HEK293T (cell line): ENCODE measurements at regions not wholly inside any gene's neighbourhood (a gene's known extent, or its start where the extent isn't known, plus 50 kb on each side); places are given as distances from the start of the nearest gene placed in this dataset.

Experiments
- CTCF ChIA-PET: fragments of 350-600 bp; formaldehyde crosslinking; extraction: SDS; loops from one replicate; lab custom pipeline; 2021; ENCODE audit warnings: antibody characterized with exemption, inconsistent platforms; lab: Yijun Ruan, JAX
- POLR2A ChIA-PET: fragments of 350-600 bp; formaldehyde crosslinking; extraction: SDS; loops from one replicate; lab custom pipeline; 2020; ENCODE audit warnings: antibody characterized with exemption, inconsistent platforms; lab: Yijun Ruan, JAX
- DNase-seq: peaks from one replicate; pipeline ENCODE4 v3.0.0; 2012; ENCODE audit warnings: mixed read lengths; ENCODE audit errors: extremely low spot score
- ARNT ChIP-seq: fragments of 450-650 bp; IDR thresholded peaks from 2 replicates; pipeline ENCODE4 v1.6.1; 2017; ENCODE audit warnings: mild to moderate bottlenecking
- BHLHE40 ChIP-seq: fragments of 450-650 bp; IDR thresholded peaks from 2 replicates; pipeline ENCODE4 v1.6.1; 2016; ENCODE audit warnings: mild to moderate bottlenecking, moderate library complexity, borderline replicate concordance
- CTBP1 ChIP-seq: fragments of 450-650 bp; IDR thresholded peaks from 2 replicates; pipeline ENCODE4 v1.6.1; 2016; ENCODE audit warnings: borderline replicate concordance
- ELF4 ChIP-seq: fragments of 450-650 bp; IDR thresholded peaks from 2 replicates; pipeline ENCODE4 v1.6.1; 2017; ENCODE audit warnings: antibody characterized with exemption
- FOXA1 ChIP-seq: fragments of 450-650 bp; IDR thresholded peaks from 2 replicates; pipeline ENCODE4 v1.6.1; 2016; ENCODE audit warnings: mild to moderate bottlenecking
- FOXK2 ChIP-seq: fragments of 450-650 bp; IDR thresholded peaks from 2 replicates; pipeline ENCODE4 v1.6.1; 2016; ENCODE audit warnings: mild to moderate bottlenecking
- FOXM1 ChIP-seq: fragments of 450-650 bp; IDR thresholded peaks from 2 replicates; pipeline ENCODE4 v1.6.1; 2017; ENCODE audit warnings: mild to moderate bottlenecking, borderline replicate concordance
- HDGF ChIP-seq: fragments of 450-650 bp; IDR thresholded peaks from 2 replicates; pipeline ENCODE4 v1.6.1; 2017; ENCODE audit warnings: antibody characterized with exemption, borderline replicate concordance
- L3MBTL2 ChIP-seq: fragments of 450-650 bp; conservative IDR thresholded peaks from 2 replicates; pipeline ENCODE4 v1.6.1; 2016; ENCODE audit warnings: mild to moderate bottlenecking
- LEF1 ChIP-seq: fragments of 450-650 bp; IDR thresholded peaks from 2 replicates; pipeline ENCODE4 v1.6.1; 2017; ENCODE audit warnings: mild to moderate bottlenecking, borderline replicate concordance
- NFRKB ChIP-seq: fragments of 450-650 bp; IDR thresholded peaks from 2 replicates; pipeline ENCODE4 v1.6.1; 2016; ENCODE audit warnings: mild to moderate bottlenecking, moderate library complexity
- PKNOX1 ChIP-seq: fragments of 450-650 bp; IDR thresholded peaks from 2 replicates; pipeline ENCODE4 v1.6.1; 2016
- SP1 ChIP-seq: fragments of 450-650 bp; IDR thresholded peaks from 2 replicates; pipeline ENCODE4 v1.6.1; 2017
- SUZ12 ChIP-seq: fragments of 450-650 bp; IDR thresholded peaks from 2 replicates; pipeline ENCODE4 v1.6.1; 2016; ENCODE audit warnings: mild to moderate bottlenecking
- TARDBP ChIP-seq: fragments of 450-650 bp; IDR thresholded peaks from 2 replicates; pipeline ENCODE4 v1.6.1; 2016
- ZNF384 ChIP-seq: fragments of 450-650 bp; IDR thresholded peaks from 2 replicates; pipeline ENCODE4 v1.6.1; 2016

GRCh38 chr13:28584873-28585381, 74.0 kb upstream of the POMP start:
- no peak for DNase-seq
- ChIA-PET CTCF (no interaction called here), POLR2A (no interaction called here)
- TF ChIP-seq CTBP1 = no peak
- no peak for TF ChIP-seq L3MBTL2
- TF ChIP-seq ELF4 = no peak
- TF ChIP-seq SP1 = no peak
- no peak for TF ChIP-seq ZNF384
- no peak for TF ChIP-seq LEF1
- no peak for TF ChIP-seq BHLHE40
- TF ChIP-seq NFRKB = no peak
- TF ChIP-seq SUZ12 = no peak
- no peak for TF ChIP-seq ARNT
- TF ChIP-seq FOXM1 = no peak
- TF ChIP-seq TARDBP = no peak
- no peak for TF ChIP-seq FOXK2
- no peak for TF ChIP-seq FOXA1
- TF ChIP-seq PKNOX1 = no peak
- TF ChIP-seq HDGF = no peak

GRCh38 chr13:28583651-28584091, 75.3 kb upstream of the POMP start:
- CTCF ChIA-PET = interaction anchor here (0.7 kb wide), 1 partner anchor 15 kb away, joined by 3 read pairs; no protein-coding TSS in a partner anchor
- no peak for DNase-seq

GRCh38 chr13:28582892-28583240, 76.1 kb upstream of the POMP start:
- POLR2A ChIA-PET = no interaction called here
- no peak for TF ChIP-seq FOXK2
- no peak for TF ChIP-seq FOXA1
- TF ChIP-seq TARDBP = no peak
- TF ChIP-seq BHLHE40 = no peak
- no peak for TF ChIP-seq SUZ12
- CTCF ChIA-PET = interaction anchor here (0.8 kb wide), 1 partner anchor 245 kb away, joined by 3 read pairs; no protein-coding TSS in a partner anchor
- DNase-seq = no peak

More at GRCh38 chr13:28583651-28584091, 75.3 kb upstream of the POMP start:
- POLR2A ChIA-PET = no interaction called here
- TF ChIP-seq L3MBTL2 (no peak), ELF4 (no peak), FOXM1 (no peak), TARDBP (no peak), FOXA1 (no peak), SP1 (no peak), SUZ12 (no peak), CTBP1 (no peak), ZNF384 (no peak), LEF1 (no peak)

- POLR2A ChIA-PET = no interaction called here
- CTCF ChIA-PET = interaction anchor here (0.6 to 0.8 kb wide), 2 partner anchors 244 to 1635 kb away, joined by 3 to 5 read pairs; no protein-coding TSS in a partner anchor
These were observed 76.6 kb upstream of the POMP start for GRCh38 chr13:28582225-28582891.

GRCh38 chr13:28581451-28581850, 77.5 kb upstream of the POMP start:
- CTCF ChIA-PET = no interaction called here
- no peak for TF ChIP-seq TARDBP
- no peak for TF ChIP-seq HDGF
- POLR2A ChIA-PET = no interaction called here
- no peak for DNase-seq

More at GRCh38 chr13:28582225-28582891, 76.6 kb upstream of the POMP start:
- DNase-seq = peak; percentile 49
- TF ChIP-seq CTBP1 = 0 out of 2 replicates have a peak, but pooled peaks have one; percentile 22
- no peak for TF ChIP-seq L3MBTL2
- TF ChIP-seq ZNF384 = peak; percentile 45; the same call in 1 of the 2 replicates
- 0 out of 2 replicates have a peak, but pooled peaks have one; percentile 9 for TF ChIP-seq FOXM1
- peak; percentile 85 for TF ChIP-seq PKNOX1

- no peak for TF ChIP-seq SP1
- no peak for TF ChIP-seq NFRKB
- TF ChIP-seq ZNF384 = no peak
- no peak for TF ChIP-seq TARDBP
- no peak for TF ChIP-seq ELF4
- no peak for TF ChIP-seq HDGF
- no peak for TF ChIP-seq BHLHE40
- no peak for TF ChIP-seq PKNOX1
- ChIA-PET CTCF (no interaction called here), POLR2A (no interaction called here)
- no peak for DNase-seq
These were observed 79.2 kb upstream of the POMP start for GRCh38 chr13:28579736-28580135.

GRCh38 chr13:28579322-28579721, 79.6 kb upstream of the POMP start:
- TF ChIP-seq BHLHE40 (no peak), PKNOX1 (no peak), HDGF (no peak), TARDBP (no peak), ARNT (no peak), NFRKB (no peak), CTBP1 (no peak), FOXK2 (no peak), LEF1 (no peak), FOXM1 (no peak), FOXA1 (no peak), L3MBTL2 (no peak), ZNF384 (no peak), SUZ12 (no peak), ELF4 (no peak), SP1 (no peak)
- DNase-seq = no peak
- ChIA-PET CTCF (no interaction called here), POLR2A (no interaction called here)
